ENCODE measurements at regions not wholly inside any gene's neighbourhood (a gene's known extent, or its start where the extent isn't known, plus 50 kb on each side); places are given as distances from the start of the nearest gene placed in this dataset.

- TF ChIP-seq, protein P1, sequence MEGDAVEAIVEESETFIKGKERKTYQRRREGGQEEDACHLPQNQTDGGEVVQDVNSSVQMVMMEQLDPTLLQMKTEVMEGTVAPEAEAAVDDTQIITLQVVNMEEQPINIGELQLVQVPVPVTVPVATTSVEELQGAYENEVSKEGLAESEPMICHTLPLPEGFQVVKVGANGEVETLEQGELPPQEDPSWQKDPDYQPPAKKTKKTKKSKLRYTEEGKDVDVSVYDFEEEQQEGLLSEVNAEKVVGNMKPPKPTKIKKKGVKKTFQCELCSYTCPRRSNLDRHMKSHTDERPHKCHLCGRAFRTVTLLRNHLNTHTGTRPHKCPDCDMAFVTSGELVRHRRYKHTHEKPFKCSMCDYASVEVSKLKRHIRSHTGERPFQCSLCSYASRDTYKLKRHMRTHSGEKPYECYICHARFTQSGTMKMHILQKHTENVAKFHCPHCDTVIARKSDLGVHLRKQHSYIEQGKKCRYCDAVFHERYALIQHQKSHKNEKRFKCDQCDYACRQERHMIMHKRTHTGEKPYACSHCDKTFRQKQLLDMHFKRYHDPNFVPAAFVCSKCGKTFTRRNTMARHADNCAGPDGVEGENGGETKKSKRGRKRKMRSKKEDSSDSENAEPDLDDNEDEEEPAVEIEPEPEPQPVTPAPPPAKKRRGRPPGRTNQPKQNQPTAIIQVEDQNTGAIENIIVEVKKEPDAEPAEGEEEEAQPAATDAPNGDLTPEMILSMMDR (IDR thresholded peaks at IDR 0.05; ENCODE audit: poor library complexity), result no peak
- TF ChIP-seq EZH2 (IDR thresholded peaks at IDR 0.05; ENCODE audit: borderline replicate concordance), result no peak
These were observed 103.9 kb upstream of the TMEM45B start for GRCh38 chr11:129711760-129712159.

Measured in hepatocyte (in vitro differentiated cells).